Neural cell (in vitro differentiated cells): ENCODE measurements at regions not wholly inside any gene's neighbourhood (a gene's known extent, or its start where the extent isn't known, plus 50 kb on each side); places are given as distances from the start of the nearest gene placed in this dataset.

ENCODE experiments used
- EZH2 ChIP-seq: fragments of 200-600, 300-800 bp; shearing (Covaris generic), sonication (generic); IDR thresholded peaks from 2 replicates; pipeline ENCODE4 v1.6.1; 2014; ENCODE audit warnings: antibody characterized with exemption, low read length, borderline replicate concordance, mild to moderate bottlenecking; ENCODE audit not compliant: insufficient read depth, poor library complexity, severe bottlenecking
- RAD21 ChIP-seq: fragments of 450-650 bp; conservative IDR thresholded peaks from 2 replicates; pipeline ENCODE4 v1.6.1; 2014; ENCODE audit warnings: antibody characterized with exemption, mild to moderate bottlenecking, moderate library complexity
- REST ChIP-seq: IDR thresholded peaks from 2 replicates; pipeline ENCODE4 v1.6.1; 2012; ENCODE audit warnings: borderline replicate concordance
- SMC3 ChIP-seq: fragments of 450-650 bp; conservative IDR thresholded peaks from 2 replicates; pipeline ENCODE4 v1.6.1; 2014; ENCODE audit warnings: antibody characterized with exemption, mild to moderate bottlenecking, moderate library complexity; ENCODE audit not compliant: poor library complexity
- TAF1 ChIP-seq: IDR thresholded peaks from 2 replicates; pipeline ENCODE4 v1.6.1; 2012; ENCODE audit warnings: low read depth

- no peak for TF ChIP-seq SMC3
- TF ChIP-seq REST = no peak
- TF ChIP-seq EZH2 = no peak
- TF ChIP-seq TAF1 = no peak
- no peak for TF ChIP-seq RAD21
These were observed 1088.7 kb upstream of the AUTS2 start for GRCh38 chr7:68509603-68510002.
